H9 (cell line): ENCODE measurements at regions not wholly inside any gene's neighbourhood (a gene's known extent, or its start where the extent isn't known, plus 50 kb on each side); places are given as distances from the start of the nearest gene placed in this dataset.

Experiments
- DNase-seq: peaks from one replicate; pipeline ENCODE4 v3.0.0-alpha.2; 2017
- H2AFZ ChIP-seq: one replicate; pipeline ENCODE4 v1.6.1; 2013; ENCODE audit warnings: mild to moderate bottlenecking, low read length, control low read depth, moderate library complexity
- H2AK5ac ChIP-seq: 2 replicates; pipeline ENCODE4 v1.6.1; 2013; ENCODE audit warnings: low read length, control low read depth, mixed read lengths; ENCODE audit not compliant: insufficient read length
- H2BK120ac ChIP-seq: one replicate; pipeline ENCODE4 v1.6.1; 2013; ENCODE audit warnings: low read depth, mild to moderate bottlenecking, low read length, control low read depth, inconsistent platforms; ENCODE audit not compliant: poor library complexity, severe bottlenecking
- H2BK12ac ChIP-seq: 2 replicates; pipeline ENCODE4 v1.6.1; 2013; ENCODE audit warnings: low read length, control low read depth, mixed read lengths, low read depth; ENCODE audit not compliant: insufficient read length
- H2BK15ac ChIP-seq: 2 replicates; pipeline ENCODE4 v1.6.1; 2013; ENCODE audit warnings: low read depth, low read length, control low read depth
- H2BK20ac ChIP-seq: one replicate; pipeline ENCODE4 v1.6.1; 2013; ENCODE audit warnings: low read depth, mild to moderate bottlenecking, low read length, control low read depth, inconsistent platforms; ENCODE audit not compliant: poor library complexity, severe bottlenecking
- H2BK5ac ChIP-seq: 2 replicates; pipeline ENCODE4 v1.6.1; 2013; ENCODE audit warnings: low read length, control low read depth, mixed read lengths; ENCODE audit not compliant: insufficient read length
- H3K14ac ChIP-seq: 2 replicates; pipeline ENCODE4 v1.6.1; 2013; ENCODE audit warnings: low read length, control low read depth; ENCODE audit not compliant: insufficient read depth
- H3K18ac ChIP-seq: 2 replicates; pipeline ENCODE4 v1.6.1; 2013; ENCODE audit warnings: low read depth, mild to moderate bottlenecking, mixed read lengths, low read length, control low read depth; ENCODE audit not compliant: insufficient read length
- H3K23ac ChIP-seq: 2 replicates; pipeline ENCODE4 v1.6.1; 2013; ENCODE audit warnings: low read length, control low read depth, mixed read lengths, low read depth; ENCODE audit not compliant: insufficient read length
- H3K23me2 ChIP-seq: 2 replicates; pipeline ENCODE4 v1.6.1; 2013; ENCODE audit warnings: low read depth, mild to moderate bottlenecking, mixed read lengths, low read length, control low read depth; ENCODE audit not compliant: insufficient read length, poor library complexity, severe bottlenecking
- H3K27ac ChIP-seq: 2 replicates; pipeline ENCODE4 v1.5.1; 2013; ENCODE audit warnings: low read length, control low read depth, mixed read lengths, low read depth; ENCODE audit not compliant: insufficient read length
- H3K27me3 ChIP-seq: 2 replicates; pipeline ENCODE4 v1.6.1; 2013; ENCODE audit warnings: low read length, control low read depth, inconsistent platforms; ENCODE audit not compliant: insufficient read depth
- H3K4ac ChIP-seq: 2 replicates; pipeline ENCODE4 v1.6.1; 2013; ENCODE audit warnings: low read depth, mild to moderate bottlenecking, control low read depth, inconsistent platforms, low read length, moderate library complexity
- H3K4me1 ChIP-seq: 2 replicates; pipeline ENCODE4 v1.6.1; 2013; ENCODE audit warnings: low read length, control low read depth, inconsistent platforms; ENCODE audit not compliant: insufficient read depth
- H3K4me2 ChIP-seq: 2 replicates; pipeline ENCODE4 v1.6.1; 2013; ENCODE audit warnings: low read length, control low read depth, mixed read lengths; ENCODE audit not compliant: insufficient read length, insufficient read depth
- H3K56ac ChIP-seq: 2 replicates; pipeline ENCODE4 v1.6.1; 2013; ENCODE audit warnings: low read depth, mild to moderate bottlenecking, mixed read lengths, low read length, control low read depth; ENCODE audit not compliant: insufficient read length
- H3K79me1 ChIP-seq: 2 replicates; pipeline ENCODE4 v1.6.1; 2013; ENCODE audit warnings: low read depth, mild to moderate bottlenecking, moderate library complexity, low read length, control low read depth, inconsistent platforms; ENCODE audit not compliant: insufficient read depth, poor library complexity, severe bottlenecking
- H3K79me2 ChIP-seq: 2 replicates; pipeline ENCODE4 v1.6.1; 2013; ENCODE audit warnings: low read length, control low read depth, inconsistent platforms; ENCODE audit not compliant: insufficient read depth
- H3K9ac ChIP-seq: 2 replicates; pipeline ENCODE4 v1.6.1; 2013; ENCODE audit warnings: low read length, control low read depth, mixed read lengths; ENCODE audit not compliant: insufficient read length; ENCODE audit errors: extremely low read depth
- H3K9me3 ChIP-seq: one replicate; pipeline ENCODE4 v1.6.1; 2013; ENCODE audit warnings: low read depth, low read length, inconsistent platforms; ENCODE audit not compliant: control insufficient read depth
- H3T11ph ChIP-seq: one replicate; pipeline ENCODE4 v1.6.1; 2013; ENCODE audit warnings: mild to moderate bottlenecking, low read length, control low read depth, inconsistent platforms
- H4K20me1 ChIP-seq: one replicate; pipeline ENCODE4 v1.6.1; 2013; ENCODE audit not compliant: control insufficient read depth, insufficient read length, insufficient read depth
- H4K5ac ChIP-seq: 2 replicates; pipeline ENCODE4 v1.6.1; 2013; ENCODE audit warnings: low read depth, mild to moderate bottlenecking, mixed read lengths, low read length, control low read depth; ENCODE audit not compliant: insufficient read length
- H4K8ac ChIP-seq: replicated peaks from 2 replicates; pipeline ENCODE4 v1.6.1; 2013; ENCODE audit warnings: low read length, control low read depth, mixed read lengths, low read depth; ENCODE audit not compliant: insufficient read length
- H4K91ac ChIP-seq: 2 replicates; pipeline ENCODE4 v1.6.1; 2013; ENCODE audit warnings: low read depth, mild to moderate bottlenecking, moderate library complexity, mixed read lengths, low read length, control low read depth; ENCODE audit not compliant: insufficient read length
- H3K27ac Mint-ChIP-seq, 3 experiments: 2 replicates in 2 of 3; 3 replicates in 1 of 3; pipeline ENCODE4 v1.8.0; 2020 to 2021; ENCODE audit warnings: mixed read lengths in 3 of 3, mild to moderate bottlenecking in 1 of 3, moderate library complexity in 1 of 3
- H3K27me3 Mint-ChIP-seq: 2 replicates; pipeline ENCODE4 v1.8.0; 2021; ENCODE audit warnings: low read depth, mild to moderate bottlenecking, moderate library complexity, mixed read lengths
- H3K36me3 Mint-ChIP-seq, 3 experiments: 2 replicates in 2 of 3; 3 replicates in 1 of 3; pipeline ENCODE4 v1.8.0; 2020 to 2021; ENCODE audit warnings: low read depth in 3 of 3, mixed read lengths in 3 of 3; ENCODE audit not compliant: insufficient read depth in 1 of 3
- H3K4me1 Mint-ChIP-seq, 2 experiments: 2 replicates each; pipeline ENCODE4 v1.8.0; 2020; ENCODE audit warnings: mixed read lengths in 2 of 2
- H3K4me3 Mint-ChIP-seq, 2 experiments: 2 replicates in 1 of 2; 3 replicates in 1 of 2; pipeline ENCODE4 v1.8.0; 2020 to 2021; ENCODE audit warnings: mild to moderate bottlenecking in 2 of 2, mixed read lengths in 2 of 2, moderate library complexity in 1 of 2
- H3K9me3 Mint-ChIP-seq, 2 experiments: 2 replicates in 1 of 2; 3 replicates in 1 of 2; pipeline ENCODE4 v1.8.0; 2020; ENCODE audit warnings: mild to moderate bottlenecking in 2 of 2, mixed read lengths in 2 of 2, moderate library complexity in 1 of 2
- CTCF ChIP-seq: fragments of 200-600 bp; sonication (generic); conservative IDR thresholded peaks from 3 replicates; pipeline ENCODE4 v1.8.0; 2021; ENCODE audit warnings: antibody characterized with exemption, mild to moderate bottlenecking
- WGBS: extraction: QIAGEN DNeasy Blood & Tissue Kit; methylation state at CpG from one replicate; pipeline ENCODE4 v1.1.7; 2013; ENCODE audit warnings: missing lambda C conversion rate, low lambda C conversion rate, mixed read lengths; ENCODE audit not compliant: insufficient read length; ENCODE audit errors: extremely low coverage; 5-methylcytosine and 5-hydroxymethylcytosine counted together

- Histone ChIP-seq H3K4me2 (no peak overlapping the region), H2AK5ac (no peak overlapping the region), H2BK15ac (no peak overlapping the region), H3K4me1 (no peaks in the 10 kb centered on the region), H2BK20ac (no peak overlapping the region), H3K56ac (no peak overlapping the region), H3K23me2 (no peaks in the 10 kb centered on the region), H3K79me1 (no peaks in the 10 kb centered on the region), H3K9ac (no peak overlapping the region), H3K27ac (no peak overlapping the region), H2BK5ac (no peak overlapping the region), H4K20me1 (no peaks in the 10 kb centered on the region), H3T11ph (no peak overlapping the region), H4K5ac (no peak overlapping the region), H2BK12ac (no peak overlapping the region), H3K23ac (no peak overlapping the region), H3K9me3 (no peaks in the 10 kb centered on the region), H3K27me3 (no peaks in the 10 kb centered on the region), H3K79me2 (no peaks in the 10 kb centered on the region), H4K91ac (no peak overlapping the region), H3K4ac (no peak overlapping the region), H3K18ac (no peak overlapping the region), H3K14ac (no peak overlapping the region), H2AFZ (no peak overlapping the region), H2BK120ac (no peak overlapping the region), H4K8ac (no peak overlapping the region)
- H3K9me3 Mint-ChIP-seq, result no peaks in the 10 kb centered on the region
- no peak overlapping the region for H3K4me3 Mint-ChIP-seq
- H3K4me1 Mint-ChIP-seq, result no peaks in the 10 kb centered on the region; a peak in 1 of 4 replicates
- H3K36me3 Mint-ChIP-seq, result no peaks in the 10 kb centered on the region
- H3K27me3 Mint-ChIP-seq, result no peaks in the 10 kb centered on the region
- no peak for TF ChIP-seq CTCF
- DNase-seq, result no peak
- WGBS, result no CpG with 5 or more reads among the region's 18 CpGs
- H3K27ac Mint-ChIP-seq, result no peak overlapping the region
Measured at GRCh38 chr14:104317492-104317805, 179.1 kb downstream of the KIF26A start.
